ENCODE measurements at regions not wholly inside any gene's neighbourhood (a gene's known extent, or its start where the extent isn't known, plus 50 kb on each side); places are given as distances from the start of the nearest gene placed in this dataset.
"Not testable (repeated sequence)": the region's sequence is repeated elsewhere in the genome, so short reads cannot be mapped to it uniquely, and the experiment has no call there.

DNA sequence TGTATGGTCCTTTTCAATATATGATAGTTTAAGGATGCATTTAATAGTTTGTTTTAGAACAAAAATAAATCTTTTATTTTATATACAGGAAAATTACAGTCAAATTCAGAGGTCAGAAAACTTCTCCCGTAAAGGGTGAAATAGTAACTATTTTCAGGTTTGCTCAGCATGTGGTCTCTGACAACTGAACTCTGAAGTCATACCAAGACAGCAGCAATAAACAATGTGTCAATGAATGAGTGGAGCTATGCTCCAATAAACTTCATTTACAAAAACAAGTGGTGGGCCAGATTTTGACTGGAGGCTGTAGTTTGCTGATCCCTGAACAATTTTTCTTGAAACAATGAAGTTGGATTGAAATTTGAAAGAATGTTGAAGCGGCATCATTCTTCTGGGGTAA lies 123.6 kb downstream of the ZNF248 start:
- no peak for DNase-seq (ENCODE audit: low read depth, low spot score)

DNA sequence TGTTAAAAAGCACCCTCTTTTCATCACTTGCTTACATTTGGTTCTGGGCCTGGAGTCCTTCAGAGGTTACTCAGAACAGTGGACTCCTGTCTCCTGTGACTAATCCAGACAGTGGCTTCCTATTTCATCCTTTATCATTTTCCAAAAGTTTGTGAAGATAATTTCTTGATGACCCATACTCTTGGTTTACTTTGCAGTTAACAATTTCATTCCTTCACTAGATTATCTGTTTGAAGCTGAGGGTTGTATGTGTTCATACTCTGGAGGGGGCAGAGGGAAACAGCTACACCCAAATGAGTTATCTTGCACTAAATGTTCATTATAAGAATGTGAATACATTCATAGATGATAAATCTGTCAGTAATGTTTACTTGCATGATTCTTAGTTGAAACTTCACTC lies 124.7 kb downstream of the ZNF248 start:
- no peak for DNase-seq (ENCODE audit: low read depth, low spot score)

- DNase-seq (ENCODE audit: low read depth, low spot score) = no peak
These were observed 128.6 kb downstream of the ZNF248 start for GRCh38 chr10:37728830-37729229.

- DNase-seq (ENCODE audit: low read depth, low spot score) = no peak
These were observed 129.7 kb downstream of the ZNF248 start for GRCh38 chr10:37727491-37728352.

DNA sequence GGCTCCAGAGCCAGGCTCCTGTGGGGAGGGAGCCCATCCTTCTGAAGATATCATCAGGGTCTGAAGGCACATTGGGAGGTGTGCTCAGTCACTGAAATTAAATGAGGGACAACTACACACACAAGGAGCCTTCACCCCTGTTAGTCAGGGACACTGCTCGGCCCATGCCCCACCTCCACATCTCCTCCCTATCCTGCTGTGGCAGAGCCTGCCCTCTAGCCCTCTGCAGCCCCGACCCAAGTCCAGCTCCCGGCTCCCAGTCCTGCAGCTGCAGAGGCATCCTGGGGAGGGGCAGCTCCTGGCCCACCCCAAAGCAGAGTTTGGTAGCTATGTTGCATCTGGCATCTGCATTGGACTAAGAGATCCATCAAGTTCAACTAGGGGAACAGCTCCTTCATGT lies 136.3 kb downstream of the ZNF248 start:
- DNase-seq (ENCODE audit: low read depth, low spot score) = no peak

GRCh38 chr10:37718060-37718459 lies 139.3 kb downstream of the ZNF248 start:
- DNase-seq (ENCODE audit: low read depth, low spot score) = not testable (repeated sequence)

- DNase-seq (ENCODE audit: low read depth, low spot score) = no peak
These were observed 143.8 kb downstream of the ZNF248 start for GRCh38 chr10:37713642-37714041.

DNA sequence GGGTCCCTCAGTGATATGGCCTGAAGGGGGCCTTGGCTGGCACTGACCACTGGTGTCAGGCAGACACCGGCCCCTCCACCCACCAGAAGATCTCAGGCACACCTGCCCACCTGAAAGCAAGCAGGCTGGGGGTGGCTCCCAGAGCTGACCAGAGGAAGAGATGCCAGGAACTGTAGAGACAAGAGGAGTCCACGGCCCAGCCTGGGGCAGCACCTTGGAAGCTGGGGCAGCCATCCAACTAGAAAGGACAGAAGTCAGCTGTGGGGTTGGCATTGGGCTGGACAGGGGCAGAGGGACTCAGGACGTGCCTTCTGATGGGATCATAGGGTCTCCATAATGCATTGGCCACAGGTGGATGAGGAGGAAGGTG lies 144.3 kb downstream of the ZNF248 start:
- no peak for DNase-seq (ENCODE audit: low read depth, low spot score)

DNA sequence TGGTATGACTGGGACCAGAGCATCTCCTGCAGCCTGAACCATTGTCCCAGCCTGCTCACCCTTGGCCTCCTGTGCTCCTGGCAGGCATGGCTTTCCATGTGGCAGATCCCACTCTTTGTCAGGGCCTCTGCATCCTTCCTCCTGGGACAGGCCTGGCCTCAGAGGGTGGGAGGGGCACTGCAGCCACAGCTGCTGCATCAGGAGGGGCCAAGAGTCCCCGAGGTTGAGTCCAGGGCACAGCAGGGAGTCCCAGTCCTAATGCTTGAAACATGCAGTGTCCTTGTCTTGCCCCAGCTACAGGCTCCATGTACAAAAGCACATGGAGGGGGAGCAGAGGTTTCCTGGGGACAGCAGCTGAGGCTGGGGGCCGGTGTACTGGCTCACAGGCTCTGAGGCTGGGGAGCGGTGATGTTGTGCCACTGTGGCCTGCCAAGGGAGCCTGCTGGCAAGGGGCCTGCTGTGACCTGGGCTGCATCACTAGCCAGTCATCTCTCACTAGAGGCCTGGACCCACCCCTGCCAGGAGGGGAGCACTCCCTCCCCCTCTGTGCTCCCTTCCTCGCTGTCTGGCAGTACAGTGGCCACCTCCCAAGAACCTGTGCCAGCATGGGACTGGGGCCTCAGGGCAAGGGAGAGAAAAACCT lies 144.8 kb downstream of the ZNF248 start:
- DNase-seq (ENCODE audit: low read depth, low spot score) = no peak

DNA sequence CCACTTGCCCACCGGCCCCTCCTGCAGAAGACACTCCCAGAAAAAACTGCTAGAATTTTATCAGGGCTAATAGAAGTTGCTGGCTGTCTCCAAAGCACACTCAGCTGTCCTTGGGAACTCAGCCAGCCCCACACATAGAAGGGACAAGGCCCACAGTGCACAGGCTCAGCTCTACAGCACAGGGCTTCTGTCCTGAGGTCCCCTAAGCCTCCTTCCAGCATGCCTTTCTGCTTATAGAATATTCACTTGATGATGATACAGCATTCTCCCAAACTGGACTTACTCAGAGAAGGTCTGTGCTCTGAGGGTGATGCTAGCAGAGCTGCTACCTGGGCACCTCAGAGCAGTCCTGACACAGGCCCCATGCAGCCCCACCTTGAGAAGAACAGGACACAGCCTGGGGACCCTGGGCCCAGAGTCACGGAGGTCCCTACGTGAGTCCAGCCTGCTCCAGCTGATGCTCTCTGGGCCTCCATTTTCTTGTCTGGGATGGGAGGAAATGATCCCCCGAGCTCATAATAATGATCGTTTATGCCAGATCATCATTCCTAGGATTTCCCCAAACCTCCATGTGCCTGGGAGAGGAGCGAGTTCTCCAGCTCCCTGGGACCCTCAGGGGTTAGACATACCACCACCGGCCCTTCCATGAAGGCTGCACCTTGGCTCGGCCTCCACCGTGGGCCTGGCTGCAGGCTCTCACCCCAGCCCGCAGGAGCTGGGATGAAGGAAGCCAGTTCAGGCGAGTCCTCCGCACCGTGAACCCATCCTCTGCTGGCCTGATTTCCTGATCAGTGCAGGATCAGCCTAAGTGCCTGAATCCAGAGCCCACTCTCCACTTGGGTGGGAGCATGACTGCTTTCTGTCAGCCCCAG lies 145.6 kb downstream of the ZNF248 start:
- DNase-seq (ENCODE audit: low read depth, low spot score) = no peak

GRCh38 chr10:37710831-37711616 lies 146.4 kb downstream of the ZNF248 start:
- DNase-seq (ENCODE audit: low read depth, low spot score) = no peak

GRCh38 chr10:37707829-37708578 lies 149.4 kb downstream of the ZNF248 start:
- DNase-seq (ENCODE audit: low read depth, low spot score) = no peak

DNA sequence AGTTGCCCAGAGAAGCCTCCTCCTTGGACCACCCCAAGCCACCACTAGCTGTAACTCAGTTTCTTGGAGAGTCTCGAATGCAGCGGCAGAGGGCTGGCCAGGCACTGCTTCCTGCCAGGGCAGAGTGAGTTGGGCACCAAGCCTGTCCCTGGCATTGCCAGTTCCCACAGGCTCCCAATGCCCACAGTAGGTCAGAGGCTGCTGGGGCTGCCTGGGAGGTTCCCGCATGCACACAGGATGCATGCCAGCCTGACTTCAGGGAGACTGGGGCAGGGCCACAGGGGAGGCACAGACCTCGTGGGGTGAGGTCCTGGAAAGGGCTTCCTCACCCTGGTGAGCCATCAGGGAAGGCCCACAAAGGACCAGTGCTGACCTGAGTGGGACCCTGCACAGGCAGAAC lies 152.8 kb downstream of the ZNF248 start:
- DNase-seq (ENCODE audit: low read depth, low spot score) = no peak

DNA sequence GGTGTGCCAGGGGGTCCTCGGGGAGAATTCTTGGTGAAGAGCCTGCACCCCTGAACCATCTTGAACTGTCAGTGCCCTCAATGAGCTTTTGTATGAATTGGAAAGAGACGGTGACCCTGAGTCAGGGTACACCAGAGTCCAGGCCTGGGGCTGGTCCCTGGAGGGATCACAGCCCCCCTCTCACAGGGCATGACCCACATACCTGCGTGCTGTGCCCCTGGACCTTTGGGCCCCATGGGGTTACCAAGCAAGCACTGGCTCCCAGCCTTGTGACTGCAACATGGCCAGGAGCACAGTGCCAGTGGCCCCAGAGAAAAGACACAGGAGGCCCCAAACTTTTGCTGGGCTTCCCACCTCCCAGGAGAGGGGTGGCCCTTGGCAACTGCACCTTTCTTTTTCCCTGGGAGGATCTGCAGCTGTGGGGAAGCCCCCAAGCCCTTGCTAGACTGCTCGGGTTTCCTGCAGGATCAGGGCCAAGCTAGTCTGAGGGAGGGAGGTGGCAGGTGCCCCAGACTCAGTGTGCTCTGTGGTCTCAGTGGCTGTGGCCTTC lies 153.5 kb downstream of the ZNF248 start:
- DNase-seq (ENCODE audit: low read depth, low spot score) = no peak

DNA sequence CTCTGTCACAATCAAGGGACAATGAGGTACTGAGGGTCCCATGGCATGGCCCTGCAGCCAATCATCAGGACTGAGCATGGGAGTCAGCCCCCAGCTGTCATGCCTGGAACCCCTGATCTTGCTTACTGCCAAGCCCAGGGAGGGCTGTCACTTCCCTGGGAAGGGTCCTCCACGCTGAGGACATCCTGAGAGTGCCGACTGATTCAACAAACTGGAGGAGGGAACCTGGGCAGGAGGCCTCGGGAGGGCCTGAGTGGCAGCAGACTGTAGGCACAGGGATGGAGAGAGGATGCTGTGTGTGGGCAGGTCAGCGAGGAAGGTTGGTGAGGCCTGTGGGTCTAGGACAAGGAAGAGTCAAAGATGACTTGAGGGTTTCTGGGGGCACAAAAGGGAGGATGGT lies 154.3 kb downstream of the ZNF248 start:
- no peak for DNase-seq (ENCODE audit: low read depth, low spot score)

DNA sequence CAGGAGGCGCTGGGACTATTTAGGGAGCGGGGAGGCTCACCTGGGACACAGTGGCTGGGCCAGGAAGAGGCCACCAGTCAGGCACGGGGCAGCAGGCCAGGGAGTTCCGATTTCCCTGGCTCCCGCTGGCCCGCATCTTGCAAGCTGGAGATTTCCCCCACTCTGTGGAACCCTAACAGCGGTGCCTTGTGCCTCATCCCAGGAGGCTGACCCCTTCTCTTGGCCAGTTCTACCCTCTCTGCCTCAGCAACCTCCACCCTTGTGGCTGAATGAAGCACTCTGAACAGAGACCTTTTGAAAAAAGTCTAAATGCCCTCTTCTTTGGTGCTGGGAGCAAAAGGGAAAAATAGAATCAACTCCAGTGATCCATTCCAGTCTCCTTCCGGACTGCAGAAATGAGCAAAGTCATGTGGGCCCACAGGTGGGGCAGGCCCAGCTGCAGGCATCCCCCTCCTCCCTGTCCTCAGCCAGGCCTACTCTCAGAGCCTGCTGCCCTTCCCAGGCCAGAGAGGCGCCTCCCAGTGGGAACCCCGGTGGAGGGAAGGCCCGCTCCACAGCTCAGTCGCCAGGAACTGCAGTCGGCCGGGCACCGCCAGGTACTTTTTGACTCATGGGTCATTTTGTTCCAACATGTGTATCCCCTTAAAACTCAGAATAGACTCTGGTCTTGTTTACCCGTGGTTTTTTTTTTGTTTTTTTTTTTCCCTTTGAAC lies 155.5 kb downstream of the ZNF248 start:
- DNase-seq (ENCODE audit: low read depth, low spot score) = no peak

DNA sequence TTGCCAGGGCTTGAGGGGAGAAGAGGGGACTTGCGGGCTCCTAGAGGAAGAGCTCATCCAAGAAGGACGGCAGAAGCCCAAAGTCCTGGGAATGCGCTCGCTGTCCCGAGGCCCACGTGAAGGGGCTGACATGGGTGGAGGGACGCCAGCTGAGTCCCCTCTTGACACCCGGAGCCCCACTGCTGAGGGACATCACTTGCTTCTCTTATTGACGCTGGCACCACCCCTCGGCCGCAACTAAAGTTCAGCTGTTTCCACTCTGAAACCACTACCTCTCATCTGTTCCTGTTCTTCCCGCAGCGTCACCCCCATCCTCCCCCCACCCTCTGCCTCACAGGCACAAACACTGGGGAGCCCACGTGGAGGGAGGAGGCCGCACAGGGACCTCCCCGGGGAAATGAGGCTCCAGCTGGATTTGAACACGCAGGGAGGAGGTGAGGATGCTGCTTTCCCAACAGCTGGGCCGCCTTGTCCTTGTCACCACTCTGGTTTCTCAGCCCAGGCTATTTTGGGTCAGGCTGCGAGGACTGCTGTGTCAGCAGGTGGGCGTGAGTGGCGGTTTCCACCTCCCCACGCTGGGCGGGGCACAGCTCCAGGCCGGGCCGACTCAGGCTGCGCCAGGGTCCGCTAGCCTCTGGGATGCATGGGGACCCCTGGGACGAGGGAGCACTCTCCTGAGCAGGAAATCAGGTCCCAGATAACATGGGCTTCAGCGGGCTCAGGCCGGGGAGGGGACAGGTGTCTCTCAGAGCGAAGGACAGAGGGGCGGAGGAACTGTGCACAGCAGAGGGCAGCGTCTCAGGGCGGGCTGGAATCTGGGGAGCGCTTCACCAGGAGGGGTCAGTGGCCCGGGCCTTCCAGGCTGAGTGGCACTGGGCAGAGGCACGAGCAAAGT lies 156.3 kb downstream of the ZNF248 start:
- no peak for DNase-seq (ENCODE audit: low read depth, low spot score)

DNA sequence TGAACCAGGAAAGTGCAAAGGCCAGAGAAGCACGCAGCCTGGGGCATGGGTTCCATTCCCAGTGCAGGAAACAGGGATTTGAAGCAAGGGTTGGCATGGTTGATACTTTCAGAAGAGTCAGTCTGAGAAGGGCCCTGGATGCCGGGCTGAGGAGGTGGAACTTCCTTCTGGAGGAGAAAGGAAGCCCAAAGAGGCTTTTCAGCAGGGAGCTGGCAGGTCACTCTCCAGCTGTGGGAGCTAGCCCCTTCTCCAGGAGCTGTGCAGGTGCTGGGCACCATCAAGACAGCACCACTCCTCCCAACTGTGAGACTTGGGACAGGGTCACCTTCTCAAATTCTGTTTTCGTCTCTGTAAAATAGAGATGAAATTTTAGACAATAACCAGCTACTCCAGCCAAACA lies 169.8 kb downstream of the ZNF248 start:
- no peak for DNase-seq (ENCODE audit: low read depth, low spot score)

All from iPS DF 19.7 (cell line).